Activated T-cell treated with anti-CD3 and anti-CD28 coated beads for 1 hour (primary cell): ENCODE measurements at regions not wholly inside any gene's neighbourhood (a gene's known extent, or its start where the extent isn't known, plus 50 kb on each side); places are given as distances from the start of the nearest gene placed in this dataset.
"Not testable (repeated sequence)": the region's sequence is repeated elsewhere in the genome, so short reads cannot be mapped to it uniquely, and the experiment has no call there.

Experiments
- DNase-seq: peaks from one replicate; pipeline ENCODE4 v3.0.0-alpha.2; 2020; ENCODE audit warnings: low read depth

DNA sequence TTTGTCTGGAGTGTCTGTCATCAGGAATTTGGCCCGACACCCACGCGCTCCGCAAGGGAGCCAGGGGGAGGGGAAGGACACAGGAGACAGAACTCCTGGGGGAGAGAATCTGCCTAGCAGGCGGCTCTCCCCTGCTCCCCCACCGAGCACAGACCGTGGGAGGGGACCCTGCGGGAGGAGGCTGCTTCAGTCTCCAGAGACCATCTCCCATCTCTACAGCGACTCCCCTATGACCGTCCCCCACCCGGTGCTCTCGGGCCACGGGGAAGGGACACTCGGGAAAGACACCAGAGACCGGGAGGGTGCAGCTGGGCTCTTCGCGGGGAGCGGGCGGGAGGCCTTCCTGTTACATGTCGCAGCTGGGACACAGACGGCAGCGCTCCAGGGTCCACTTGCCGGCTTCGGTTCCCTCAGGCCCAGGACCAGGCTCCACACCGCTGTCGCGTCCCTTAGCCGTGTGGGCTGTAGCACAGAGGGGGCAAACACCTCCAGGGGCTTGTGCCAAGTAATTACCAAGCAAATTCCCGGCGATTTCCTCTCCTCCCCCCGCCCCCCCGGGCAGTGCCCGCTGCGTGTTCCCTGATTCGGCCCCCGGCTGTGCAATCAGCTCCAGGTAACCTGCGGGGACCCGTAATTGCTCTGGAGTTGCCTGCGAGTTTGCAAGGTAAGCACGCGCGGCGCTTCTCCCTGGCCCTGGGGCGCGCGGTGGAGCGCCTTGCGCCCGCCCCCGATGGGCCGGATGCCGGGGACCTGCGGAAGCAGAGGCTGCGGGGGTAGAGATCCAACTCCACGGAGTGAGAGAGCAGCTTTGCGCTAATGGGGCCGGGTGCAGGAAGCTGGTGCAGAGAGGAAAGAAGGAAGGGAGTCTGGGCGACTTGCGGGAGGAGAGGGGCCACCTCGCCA lies 155.1 kb upstream of the CADM1 start:
- DNase-seq: no peak

DNA sequence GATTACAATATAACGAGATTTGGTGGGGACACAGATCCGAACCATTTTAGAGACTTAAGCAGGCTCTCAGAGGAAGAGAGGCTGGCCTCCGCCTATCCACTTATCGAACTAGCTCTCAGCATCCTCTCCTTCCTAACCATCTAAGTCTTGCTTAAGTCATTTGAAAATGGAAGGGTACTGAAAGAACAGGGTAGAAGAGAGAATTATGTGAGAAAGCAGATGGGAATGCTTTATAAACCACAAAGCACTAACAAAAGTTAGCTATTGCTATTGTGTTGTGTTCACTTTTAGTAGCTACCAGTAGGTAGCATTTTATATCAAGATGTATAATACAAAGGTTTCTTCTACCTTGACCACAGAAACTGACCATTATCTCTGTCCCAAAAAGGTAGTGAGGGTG lies 153.4 kb upstream of the CADM1 start:
- no peak for DNase-seq

DNA sequence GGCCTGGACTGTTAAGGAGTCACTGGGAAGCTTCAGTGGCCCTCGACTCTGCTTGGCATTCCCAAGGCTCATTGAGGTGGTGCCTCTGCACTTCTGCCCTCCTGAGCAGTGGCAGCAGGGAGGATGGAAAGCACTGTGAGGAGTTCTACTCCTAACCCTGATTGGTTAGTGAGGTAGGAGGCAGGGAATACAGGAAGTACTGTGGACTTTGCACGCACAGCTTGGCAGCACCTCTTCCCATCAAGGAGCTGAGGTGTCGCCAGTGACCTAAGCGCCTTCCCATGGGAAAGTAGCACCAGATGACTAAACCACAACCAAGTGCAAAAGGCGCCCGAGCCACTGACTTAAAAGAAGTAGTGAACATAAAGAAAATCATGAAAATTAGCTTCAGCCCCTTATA lies 152.5 kb upstream of the CADM1 start:
- DNase-seq: no peak

DNA sequence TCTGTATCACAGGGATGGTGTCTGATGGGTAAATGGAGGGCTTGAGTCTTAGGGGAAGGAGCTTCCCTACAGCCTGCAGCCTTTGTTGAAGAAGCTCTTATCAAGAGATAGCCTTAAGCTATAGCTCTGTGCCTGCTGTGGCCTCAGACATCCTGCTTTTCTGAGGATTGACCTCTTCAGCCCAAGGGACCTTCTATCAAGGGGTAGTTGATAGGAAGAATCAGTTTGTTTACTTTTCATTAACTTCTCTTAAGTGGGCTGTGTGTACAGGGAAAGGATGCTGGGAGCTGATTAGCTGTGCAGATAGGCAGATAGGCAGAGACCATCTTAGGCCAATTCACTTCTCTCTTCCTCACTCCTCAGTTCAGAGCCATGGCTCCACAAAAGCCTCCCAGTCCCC lies 151.8 kb upstream of the CADM1 start:
- no peak for DNase-seq

DNA sequence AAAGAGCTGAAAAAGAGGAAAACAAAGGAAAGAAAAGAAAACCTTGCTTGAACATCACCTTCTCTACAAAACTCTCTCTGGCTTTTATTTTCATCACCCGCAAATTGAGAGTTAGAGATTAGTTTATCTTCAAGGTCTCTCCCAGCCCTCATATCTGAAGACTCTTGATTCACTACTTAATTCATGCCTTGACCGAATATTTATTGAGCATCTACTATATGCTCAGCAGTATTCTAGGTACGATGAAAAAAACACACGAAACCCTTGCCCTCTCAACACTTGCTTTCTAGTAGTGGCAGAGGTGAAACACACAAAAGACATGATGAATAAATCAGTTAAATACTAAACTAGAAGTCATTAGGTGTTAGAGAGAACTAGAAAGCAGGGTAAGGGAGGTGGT lies 150.6 kb upstream of the CADM1 start:
- DNase-seq: no peak

DNA sequence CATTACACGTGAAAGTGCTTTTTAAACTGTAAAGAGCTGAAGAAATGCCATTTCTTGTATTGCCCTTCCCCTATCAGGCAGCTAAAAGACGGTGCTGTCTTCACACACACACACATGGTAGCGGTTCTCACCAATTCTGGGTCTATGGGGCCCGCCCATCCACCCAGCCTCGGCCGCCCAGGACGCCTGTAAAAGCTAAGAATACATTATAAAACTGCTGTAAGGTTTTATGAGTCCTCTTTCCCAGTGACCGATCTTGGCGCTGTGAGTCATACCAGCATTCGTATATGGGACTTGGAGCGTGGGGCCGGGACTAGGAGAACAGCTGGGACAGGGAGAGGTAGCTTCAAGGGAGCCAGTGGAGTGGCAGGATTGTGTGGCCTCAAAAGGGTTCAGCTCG lies 149.7 kb upstream of the CADM1 start:
- no peak for DNase-seq

DNA sequence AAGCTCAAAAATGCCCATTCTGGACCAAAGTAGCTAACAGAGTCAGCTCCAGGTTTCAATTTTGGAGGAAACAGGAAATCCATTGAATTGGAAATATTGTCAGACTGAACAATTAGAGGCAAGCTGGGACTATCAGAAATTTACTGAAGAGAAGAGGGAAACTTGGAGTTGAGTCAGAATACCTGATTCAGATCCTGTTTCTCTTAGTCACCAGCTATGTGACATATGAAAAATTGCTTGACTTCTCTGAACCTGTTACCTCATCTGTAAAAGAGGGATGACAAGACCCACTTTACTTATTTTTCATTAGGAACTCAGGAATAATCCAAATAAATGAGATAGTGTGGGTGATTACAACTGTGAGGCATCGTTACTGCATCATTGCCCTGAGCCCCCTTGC lies 148.9 kb upstream of the CADM1 start:
- no peak for DNase-seq

DNA sequence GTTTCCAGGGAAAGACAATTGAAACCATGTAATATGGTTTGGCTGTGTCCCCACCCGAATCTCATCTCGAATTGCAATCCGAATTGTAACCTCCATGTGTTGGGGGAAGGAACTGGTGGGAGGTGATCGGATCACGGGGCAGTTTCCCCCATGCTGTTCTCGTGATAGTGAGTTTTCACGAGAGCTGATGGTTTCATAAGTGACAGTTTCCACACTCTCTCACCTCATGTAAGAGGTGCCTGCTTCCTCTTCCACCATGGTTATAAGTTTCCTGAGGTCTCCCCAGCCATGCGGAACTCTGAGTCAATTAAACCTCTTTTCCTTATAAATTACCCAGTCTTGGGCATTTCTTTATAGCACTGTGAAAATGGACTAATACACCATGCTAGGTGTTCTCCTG lies 148.3 kb upstream of the CADM1 start:
- DNase-seq: no peak

DNA sequence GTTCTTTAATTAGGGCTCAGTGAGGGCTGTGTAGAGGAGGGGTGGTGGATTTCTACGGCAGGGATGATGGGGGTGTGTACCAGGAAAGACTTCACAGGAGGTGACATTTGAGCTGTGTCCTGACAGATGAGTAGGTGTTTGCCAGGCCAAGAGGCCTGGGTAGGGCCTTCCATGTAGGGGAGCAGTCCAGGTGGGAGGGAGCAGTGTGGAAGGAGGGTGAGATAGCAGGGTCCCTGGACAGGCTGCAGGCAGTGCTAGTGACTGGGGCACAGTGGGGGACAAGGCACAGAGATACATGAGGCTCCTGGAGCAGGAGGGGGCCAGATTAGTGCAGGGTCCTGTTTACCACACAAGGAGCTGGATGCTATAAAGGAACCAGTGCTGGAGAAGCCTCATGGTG lies 147.9 kb upstream of the CADM1 start:
- no peak for DNase-seq

DNA sequence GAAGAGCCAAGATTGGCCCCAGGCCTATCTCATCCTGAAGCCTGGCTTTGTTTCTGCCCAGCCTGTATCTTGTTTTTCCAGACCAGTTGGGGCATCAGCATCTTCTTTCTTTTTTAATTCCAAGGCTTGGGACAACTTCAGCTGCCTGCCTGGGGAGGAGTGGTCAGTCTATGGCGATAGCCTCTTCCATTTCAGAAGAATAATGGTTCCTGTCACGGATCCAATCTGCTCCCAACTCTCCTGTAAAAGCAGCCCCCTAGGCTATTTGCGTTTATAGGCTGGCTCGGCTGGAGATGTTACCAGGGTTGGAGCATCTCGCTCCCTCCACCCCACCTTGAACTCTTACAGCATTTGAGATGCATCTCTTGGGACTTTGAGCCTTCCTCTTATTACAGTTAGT lies 145.2 kb upstream of the CADM1 start:
- DNase-seq: no peak

DNA sequence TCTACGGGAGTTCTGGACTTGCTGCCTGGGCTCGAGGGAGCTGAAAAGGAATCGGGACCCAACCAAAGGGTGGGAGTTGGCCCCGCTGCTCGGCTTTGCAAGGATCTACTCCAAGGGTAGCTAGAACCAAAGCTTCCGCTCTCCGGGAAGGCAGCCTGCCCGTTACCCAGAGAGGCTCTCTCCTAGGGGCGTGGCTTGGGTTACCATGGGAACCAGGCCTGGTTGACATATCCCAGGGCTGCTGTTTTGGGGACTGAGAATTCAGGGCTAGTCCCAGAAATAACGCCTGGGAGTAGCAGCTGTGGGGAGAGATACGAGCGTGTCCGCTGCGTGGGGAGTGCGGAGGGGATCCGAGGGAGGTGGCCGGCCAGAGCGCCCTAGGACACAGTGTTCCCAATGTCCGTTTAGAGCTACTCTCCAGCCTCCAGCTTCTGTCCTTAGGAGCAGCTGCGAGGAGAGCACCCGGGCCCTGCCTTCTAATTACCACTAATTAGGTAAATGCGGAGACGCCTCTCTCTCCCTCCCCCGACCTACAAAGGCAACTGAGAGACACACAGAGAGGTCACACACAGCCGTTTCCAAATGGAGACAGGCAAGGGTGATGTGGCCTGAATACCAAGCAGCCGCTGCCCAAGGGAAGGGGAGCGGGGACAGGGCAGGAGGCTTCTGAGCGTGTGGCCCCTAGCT lies 141.6 kb upstream of the CADM1 start:
- no peak for DNase-seq

DNA sequence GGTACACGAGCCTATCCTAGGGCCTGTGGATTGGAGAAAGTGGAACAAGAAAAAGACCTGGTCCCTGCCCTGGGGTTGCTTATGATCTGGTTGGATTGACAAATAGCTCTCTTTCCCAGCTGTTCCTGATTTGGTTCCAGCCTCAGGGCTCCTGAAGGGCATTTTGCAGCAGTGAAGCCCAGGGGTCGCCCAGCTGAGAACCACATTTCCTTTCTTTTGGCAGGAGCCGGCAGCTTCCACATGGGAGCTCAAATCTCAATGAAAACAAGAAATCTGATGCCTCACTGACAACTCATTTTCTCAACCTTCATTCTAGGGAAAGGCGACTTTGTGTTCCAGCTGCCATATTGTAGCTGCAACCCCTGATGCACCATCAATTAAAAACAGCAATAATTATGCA lies 140.6 kb upstream of the CADM1 start:
- no peak for DNase-seq

DNA sequence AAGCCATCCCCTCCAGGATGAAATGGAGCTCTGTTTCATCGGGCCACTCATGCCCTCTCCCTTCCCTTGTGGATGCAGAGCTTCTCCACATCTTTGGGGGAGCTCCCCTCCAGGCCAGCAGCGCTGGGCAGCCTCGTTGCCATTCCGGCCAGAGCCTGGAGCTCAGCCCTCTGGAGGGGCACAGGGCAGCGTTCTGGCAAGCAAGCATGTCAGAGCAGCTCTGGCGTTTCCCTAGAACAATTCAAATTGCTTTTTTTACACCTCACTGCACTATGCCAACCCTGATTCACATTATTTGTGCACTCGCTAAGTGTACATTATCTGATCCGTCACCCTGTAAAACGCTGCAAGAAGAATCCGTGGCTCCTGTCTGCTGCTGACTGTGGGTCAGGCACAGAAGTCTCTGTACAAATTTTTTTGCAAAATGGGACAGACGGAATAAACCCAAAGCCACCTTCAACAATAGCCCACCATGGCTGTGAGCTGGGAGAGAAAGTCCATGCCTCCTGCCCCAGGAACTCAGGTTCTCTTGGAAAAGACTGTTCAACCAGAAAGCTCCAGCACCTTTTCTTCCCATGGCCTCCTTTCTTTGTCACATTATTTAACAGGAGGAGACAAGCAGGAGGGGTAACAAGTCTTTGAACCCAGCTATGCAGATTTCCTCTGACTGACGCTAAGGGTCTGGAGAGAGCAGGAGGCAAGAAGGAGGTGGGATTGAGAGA lies 139.5 kb upstream of the CADM1 start:
- DNase-seq: no peak

DNA sequence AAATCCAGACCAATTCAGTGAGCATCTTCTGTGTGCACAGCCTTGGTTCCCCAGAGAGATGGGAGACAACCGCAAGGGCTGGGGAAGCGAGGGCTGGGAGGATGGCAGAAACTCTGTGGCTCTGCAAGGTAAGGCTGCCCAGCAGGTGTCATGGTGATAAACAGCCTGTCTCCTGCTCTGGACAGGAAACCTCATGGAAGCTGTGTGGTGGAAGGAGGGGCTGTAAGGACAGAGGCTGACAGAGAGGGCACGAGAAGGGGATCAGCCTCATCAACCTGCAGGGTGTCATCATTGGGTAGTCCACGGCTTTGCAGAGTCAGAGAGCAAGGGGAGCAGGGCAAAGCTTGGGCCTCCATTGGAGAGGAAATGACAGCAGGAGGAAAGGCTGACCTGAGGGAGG lies 138.4 kb upstream of the CADM1 start:
- no peak for DNase-seq

DNA sequence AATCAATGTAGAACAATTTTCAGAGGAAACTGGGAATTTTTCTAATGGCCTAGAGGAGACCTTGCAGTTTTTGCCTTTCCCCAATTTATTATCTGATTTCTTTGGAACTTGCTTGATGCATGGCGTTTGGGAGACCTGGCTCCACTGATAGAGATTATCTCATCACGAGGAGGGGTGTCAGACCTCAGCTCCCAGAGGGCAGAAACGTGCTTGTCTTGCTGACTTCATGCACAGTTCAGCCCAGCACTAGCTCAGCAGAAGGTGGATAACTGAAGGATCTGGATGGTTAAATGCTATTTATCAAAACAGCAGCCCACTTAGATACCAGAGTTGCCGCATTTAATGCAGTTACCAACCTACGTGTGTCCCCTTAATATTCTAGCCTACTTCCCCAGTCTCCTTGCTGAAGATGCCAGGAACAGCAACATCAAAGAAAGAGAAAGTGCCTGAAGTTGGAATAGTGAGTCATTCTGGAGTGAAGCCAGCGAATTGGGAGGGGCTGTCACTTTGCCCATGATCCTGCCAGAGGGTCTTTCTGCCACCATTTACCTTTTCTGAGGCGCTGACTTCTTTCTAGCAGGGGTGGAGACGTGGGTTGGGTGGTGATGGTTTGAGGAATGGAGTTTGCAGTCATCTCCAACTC lies 133.5 kb upstream of the CADM1 start:
- DNase-seq: no peak

DNA sequence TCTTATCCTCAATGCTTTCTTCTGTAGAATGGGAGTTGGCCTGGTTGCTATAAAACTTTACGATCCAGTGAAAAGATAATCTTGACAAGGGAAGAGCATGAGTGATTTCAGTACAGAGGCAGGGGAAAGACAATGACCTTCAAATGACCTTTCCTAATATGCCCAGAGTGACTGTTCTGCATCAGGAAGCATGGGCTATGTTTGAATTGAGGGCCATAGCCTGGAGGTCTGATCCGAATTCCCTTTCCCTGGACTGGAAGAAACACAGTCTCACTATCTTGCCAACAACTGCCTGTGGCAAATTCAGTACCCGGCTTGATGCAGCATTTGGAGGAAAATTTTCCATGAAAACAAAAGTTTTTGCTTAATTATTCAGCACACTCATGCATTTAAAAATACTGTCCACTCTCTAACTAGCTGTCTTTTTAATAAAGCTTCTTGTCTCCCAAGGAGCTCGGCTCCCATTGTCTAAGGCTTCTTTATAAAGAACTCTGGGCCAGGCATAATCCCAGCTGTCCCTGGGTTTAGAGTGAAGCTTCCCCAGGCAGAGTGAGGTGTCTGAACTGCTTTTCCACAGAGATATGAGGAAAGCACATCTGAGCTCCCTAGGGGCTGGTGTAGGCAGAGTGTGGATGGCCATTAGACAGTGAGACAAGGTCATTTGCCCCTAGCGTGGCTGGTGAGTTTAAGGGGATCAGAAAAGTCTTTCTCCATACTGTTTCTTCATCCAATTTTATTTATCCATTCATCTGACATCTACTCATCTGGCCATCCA lies 132.7 kb upstream of the CADM1 start:
- no peak for DNase-seq

DNA sequence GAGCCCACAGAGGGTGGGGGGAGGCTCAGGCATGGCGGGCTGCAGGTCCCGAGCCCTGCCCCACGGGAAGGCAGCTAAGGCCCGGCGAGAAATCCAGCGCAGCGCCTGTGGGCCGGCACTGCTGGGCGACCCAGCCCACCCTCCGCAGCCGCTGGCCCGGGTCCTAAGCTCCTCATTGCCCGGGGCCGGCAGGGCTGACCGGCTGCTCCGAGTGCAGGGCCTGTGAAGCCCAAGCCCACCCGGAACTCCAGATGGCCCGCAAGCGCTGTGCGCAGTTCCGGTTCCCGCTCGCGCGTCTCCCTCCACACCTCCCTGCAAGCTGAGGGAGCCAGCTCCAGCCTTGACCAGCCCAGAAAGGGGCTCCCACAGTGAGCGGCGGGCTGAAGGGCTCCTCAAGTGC lies 129.8 kb upstream of the CADM1 start:
- DNase-seq: not testable (repeated sequence)

DNA sequence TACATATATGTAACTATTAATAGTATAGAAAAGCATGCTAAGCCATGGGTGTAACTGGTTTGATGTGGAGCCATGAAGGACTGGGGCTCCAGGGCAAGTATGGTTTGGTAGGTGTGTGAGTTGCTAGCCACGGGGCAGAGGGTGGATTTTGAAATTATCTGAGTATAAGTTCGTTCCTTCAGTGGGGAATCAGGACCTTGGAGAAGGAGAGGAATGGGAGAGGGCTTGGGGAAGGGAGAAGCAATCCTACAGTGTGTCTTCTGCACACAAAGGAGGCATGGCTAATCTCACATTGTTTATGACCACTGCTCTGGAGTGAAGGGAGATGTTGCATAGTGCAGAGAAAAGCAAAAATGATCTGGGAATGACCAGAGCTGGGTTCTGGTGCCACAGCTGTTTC lies 127.8 kb upstream of the CADM1 start:
- DNase-seq: no peak

DNA sequence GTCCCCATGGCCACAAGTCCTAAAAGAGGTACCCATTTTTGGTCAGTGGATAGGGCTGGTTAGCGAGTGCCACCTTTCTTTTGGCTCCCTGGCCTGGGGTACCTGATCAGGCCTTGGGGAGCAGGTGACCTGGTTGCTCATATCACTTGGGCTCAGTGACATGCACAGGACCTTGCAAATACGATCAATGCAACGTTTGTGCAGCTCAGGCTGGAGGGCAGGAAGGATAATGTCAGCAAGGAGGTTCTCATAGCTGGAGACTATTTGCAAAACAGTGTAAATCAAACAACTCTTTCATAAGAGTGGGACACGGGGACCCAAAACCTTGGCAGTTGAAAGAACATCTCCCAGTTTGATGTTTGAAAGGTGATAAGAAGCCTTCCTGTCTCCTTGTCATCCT lies 127.4 kb upstream of the CADM1 start:
- DNase-seq: no peak

DNA sequence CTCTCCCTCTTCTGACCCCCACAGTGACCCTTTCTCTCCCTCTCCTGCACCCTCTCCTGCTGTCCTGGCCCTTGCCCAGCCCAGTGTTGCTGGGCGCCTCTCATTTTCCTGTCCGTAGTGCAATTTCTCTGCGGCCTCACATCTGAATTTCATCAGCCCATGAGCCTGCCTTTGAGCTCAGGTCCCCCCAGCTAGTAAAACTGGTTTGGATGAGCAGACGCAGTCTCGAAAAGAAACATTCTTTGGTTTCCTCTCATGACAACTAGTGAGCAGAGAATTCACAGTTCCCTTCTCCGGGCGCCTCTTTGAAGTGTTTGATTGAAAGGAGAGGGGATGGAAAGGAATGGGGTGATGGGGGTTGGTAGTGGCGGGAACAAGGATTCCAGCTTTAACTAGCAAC lies 126.0 kb upstream of the CADM1 start:
- no peak for DNase-seq

DNA sequence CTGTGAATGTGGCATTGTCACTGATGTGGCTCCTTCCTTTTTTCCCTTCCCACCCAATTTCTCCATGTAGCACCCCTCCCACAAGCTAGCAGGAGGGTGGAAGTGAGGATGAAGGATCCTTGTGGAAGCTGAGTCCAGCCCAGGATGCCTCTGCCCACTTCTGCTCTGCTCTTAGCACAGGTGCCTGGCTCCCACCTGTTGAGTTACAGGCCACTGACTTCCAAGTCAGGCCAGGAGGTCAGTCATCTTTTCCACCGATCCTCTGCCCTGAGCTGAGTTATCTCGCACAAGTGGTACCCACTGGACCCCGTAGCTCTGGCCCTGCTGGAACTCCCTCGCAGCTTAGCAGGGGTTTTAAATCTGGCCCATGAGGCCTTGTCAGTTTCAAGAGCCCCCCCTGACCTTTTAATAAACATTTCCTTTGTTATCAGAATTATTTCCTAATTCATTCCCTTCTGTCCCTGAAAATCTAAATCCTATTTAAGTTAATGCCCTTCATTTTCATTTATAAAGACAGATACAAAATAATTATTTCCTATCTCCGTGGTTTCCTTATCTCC lies 125.3 kb upstream of the CADM1 start:
- DNase-seq: no peak
